Stimulated activated CD4-positive, alpha-beta T cell treated with anti-CD3 and anti-CD28 coated beads, Interleukin-4, amount 100 ng/mL, for 48 hours (primary cell): ENCODE measurements at regions not wholly inside any gene's neighbourhood (a gene's known extent, or its start where the extent isn't known, plus 50 kb on each side); places are given as distances from the start of the nearest gene placed in this dataset.

Experiments
- DNase-seq, 2 donors: peaks; one replicate each; pipeline ENCODE4 v3.0.0-alpha.2; 2020; ENCODE audit warnings: low read depth in 2 of 2

DNA sequence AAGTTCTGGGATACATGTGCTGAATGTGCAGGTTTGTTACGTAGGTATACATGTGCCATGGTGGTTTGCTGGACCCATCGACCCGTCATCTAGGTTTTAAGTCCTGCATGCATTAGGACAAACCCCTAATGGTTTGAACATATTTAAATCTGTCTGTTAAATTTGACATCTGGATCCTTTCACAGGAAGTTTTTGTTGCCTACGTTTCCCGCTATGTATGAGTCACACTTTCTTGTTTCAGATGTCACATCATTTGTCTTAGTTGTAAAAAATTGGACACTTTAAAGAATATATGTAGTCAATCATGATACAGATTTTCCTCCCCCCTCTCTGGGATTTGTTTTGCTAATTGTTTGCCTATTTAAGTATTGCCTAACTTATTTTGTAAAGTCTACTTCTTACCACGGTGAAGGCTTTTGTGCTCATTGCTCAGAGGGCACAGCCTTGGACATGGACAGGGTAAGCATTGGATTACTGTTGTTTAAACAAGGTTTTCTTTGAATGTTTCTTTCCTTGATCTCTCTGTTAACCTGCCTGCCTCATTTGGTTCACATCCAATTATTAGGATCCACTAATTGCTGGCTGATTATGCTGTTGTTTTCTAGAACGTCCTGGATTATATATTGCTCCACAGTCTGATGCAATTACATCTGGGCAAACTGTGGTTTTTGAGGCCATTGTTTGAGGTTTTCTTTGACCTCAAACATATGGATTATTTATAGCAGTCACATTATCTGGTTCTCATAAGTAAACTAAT, 1441.4 kb downstream of the AACS start:
- DNase-seq: no peak

DNA sequence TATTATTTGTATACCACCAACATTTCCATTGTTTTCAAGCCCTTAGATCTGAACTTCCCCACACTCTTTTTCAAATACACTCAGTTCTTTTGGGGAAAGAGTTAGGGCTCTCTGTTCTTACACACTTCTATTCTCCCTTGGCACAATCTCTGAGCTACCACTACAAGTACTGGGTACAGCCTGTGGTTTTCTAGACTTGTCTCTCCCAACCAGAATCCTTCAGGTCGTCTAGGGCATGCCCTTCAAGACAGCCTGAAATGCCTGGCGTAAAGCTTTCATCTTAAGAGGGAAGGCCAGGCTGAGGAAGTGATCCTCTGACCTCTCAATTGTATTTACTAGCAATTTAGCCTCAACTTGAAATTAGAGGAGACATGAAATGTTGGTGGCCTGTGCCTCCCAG, 1442.0 kb downstream of the AACS start:
- no peak for DNase-seq

- DNase-seq: no peak
These were observed 1444.3 kb downstream of the AACS start for GRCh38 chr12:126509572-126509971.

GRCh38 chr12:126510630-126511029, 1445.4 kb downstream of the AACS start:
- no peak for DNase-seq

GRCh38 chr12:126512916-126513913, 1448.0 kb downstream of the AACS start:
- DNase-seq: no peak

DNA sequence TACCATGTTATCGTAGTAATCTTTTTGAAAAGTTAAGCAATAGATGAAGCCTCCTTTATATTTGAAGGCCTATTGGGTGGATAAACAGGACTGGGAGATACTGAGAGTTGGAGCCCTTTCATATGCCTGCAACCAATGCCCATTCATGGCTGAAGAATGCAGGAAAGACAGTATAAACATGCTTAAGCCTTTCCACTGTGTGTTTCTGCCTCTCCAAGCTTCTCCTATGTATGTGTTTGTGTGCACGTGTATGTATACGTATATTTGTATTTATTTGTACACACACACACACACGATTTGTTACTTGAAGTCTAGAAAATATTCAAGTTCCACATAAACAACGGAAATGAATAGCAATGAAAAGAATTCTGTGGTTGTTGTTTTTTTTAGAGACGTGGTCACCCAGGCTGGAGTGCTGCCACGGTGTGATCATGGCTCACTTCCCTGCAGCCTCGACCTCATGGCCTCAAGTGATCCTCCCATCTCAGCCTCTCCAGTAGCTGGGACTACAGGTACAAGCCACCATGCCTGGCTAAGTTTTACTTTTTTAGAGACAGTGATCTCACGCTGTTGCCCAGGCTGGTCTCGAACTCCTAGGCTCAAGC, 1453.5 kb downstream of the AACS start:
- DNase-seq: no peak

DNA sequence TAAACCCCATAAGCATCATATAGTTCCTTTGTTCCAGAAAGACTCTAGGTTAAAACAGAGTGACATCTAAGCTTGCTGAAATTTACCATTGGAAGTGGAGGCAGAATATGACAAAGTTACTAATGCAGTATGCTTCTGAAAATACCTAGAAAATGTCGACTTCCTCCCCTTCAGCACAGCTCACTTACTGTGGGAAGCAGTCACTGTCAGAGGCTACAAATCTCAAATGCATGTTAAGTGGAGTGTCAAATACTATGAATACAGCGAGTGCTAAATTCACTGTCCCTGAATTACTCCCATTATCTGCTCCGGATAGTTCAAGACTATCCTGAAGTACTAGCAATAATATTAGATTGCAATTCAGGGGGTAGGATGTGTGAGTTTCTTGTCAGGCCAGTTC, 1454.6 kb downstream of the AACS start:
- no peak for DNase-seq

GRCh38 chr12:126523891-126524290, 1458.7 kb downstream of the AACS start:
- no peak for DNase-seq

DNA sequence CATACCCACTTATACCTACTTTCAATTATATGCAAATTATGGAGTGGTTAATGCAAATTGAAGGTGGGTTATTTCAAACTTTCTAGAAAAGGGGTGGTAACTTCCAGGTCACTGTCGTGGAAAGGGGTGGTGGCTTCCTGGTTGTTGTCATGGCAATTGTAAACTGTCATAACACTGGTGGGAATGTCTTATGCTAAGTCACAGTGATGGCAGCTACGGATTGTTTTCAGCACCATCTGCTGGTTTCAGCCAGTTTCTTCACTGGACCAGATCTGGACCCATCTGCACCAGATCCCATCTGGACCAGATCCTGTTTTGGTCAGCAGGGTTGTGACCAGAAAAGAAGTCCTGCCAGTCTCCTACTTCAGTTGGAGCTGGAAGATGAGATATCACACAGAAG, 1469.3 kb downstream of the AACS start:
- DNase-seq: no peak

- DNase-seq: no peak
These were observed 1469.7 kb downstream of the AACS start for GRCh38 chr12:126534942-126535341.

DNA sequence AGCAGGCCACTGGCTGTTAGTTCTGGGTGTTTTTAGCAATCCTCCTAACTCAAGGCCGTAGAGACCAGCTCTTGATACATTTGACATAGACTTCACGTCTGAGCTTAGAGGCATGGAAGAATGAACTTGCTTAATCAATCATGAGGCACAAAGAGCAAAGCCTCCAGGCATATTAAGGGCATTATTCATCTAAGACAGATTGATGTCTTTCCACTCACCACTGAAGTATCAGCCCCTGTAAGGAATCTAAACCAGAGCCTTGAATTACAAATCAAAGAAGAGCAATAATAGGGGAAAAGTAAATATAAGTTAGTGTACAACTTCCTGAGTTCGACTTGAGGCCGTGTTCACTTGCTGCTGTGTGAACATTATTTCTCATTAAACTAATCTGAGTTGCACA, 1470.7 kb downstream of the AACS start:
- DNase-seq: no peak

DNA sequence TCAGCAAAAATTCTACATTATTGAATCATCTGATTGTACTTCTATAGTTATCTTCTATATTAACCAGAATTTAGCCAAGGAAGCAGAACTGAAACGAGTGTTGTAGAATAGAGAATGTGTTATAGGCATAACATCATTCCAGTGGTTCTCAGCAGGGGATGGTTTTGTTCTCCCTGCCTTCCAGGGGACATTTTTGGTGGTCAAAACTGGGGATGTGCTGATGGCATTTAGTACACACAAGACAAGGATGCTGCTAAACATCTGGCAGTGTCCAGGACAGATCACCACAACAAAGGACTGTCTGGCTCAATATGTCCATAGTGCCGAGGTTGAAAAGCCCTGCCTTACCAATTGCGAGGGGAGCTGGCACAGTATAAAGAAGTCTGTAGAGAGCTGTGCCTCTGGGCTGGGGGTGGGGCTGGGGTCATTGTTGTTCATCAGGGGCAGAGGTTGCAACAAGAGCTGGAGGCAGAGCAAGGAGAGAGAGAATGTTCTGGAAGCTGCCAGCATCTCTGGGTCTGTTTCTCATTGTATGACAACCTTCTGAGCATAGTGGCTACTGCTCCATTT, 1472.8 kb downstream of the AACS start:
- DNase-seq: no peak

DNA sequence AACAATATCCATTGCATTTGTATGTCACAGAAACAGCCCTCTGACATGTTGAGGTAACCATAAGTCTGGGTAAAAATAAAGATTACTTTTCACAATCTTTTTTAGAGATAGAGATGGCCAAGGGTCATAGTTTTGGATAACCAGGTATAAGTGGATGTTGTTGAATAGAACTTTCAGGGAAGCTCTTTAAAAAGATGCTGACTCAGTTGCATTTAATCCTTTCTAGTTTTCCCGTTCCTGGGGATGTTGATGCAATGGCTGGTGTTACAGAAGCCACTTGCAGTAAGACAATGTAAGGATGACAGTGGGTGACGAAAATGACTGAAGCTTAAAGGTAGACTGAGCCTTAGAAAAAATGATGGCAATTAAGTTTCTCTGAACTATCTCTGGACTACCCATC, 1473.7 kb downstream of the AACS start:
- no peak for DNase-seq

- DNase-seq: no peak
These were observed 1480.2 kb downstream of the AACS start for GRCh38 chr12:126545411-126545810.

GRCh38 chr12:126547905-126548304, 1482.7 kb downstream of the AACS start:
- no peak for DNase-seq

DNA sequence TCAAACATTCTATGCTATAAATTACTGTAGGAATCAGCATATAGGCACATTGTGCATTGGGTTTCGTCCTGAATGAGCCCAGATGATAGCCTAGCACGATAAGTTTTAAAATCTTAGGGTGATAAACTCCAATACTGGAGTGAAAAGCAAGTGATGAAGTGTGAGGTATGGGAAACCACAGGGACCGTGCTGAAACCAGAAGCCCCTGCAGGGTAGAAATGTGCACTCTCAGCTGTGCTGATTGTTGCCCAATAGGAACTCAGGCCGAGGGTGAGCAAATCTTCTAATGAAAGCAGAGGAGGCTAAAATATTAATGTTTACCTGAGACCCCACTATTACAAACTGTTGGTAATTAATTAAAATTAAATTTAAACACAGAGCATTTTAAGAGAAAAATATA, 1486.6 kb downstream of the AACS start:
- no peak for DNase-seq

GRCh38 chr12:126554625-126555024, 1489.4 kb downstream of the AACS start:
- no peak for DNase-seq

DNA sequence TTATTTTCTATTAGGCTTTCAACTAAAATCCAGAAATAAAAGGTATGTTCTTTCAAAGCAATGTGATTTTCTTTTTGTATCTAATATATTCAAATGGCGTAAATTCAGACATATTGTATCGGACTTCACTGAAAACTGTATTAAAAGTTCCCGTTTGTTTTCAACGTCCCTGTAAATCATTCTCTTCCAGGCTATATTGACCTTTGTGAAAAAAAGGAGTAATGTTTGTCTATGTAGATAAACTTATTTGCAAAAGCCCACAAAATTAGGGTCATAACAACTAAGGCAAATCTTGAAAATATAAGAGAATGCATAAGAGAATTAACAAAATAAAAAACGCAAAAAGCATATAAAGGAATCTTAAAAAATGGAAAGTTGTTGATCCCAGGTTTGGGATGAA, 1492.4 kb downstream of the AACS start:
- DNase-seq: no peak

DNA sequence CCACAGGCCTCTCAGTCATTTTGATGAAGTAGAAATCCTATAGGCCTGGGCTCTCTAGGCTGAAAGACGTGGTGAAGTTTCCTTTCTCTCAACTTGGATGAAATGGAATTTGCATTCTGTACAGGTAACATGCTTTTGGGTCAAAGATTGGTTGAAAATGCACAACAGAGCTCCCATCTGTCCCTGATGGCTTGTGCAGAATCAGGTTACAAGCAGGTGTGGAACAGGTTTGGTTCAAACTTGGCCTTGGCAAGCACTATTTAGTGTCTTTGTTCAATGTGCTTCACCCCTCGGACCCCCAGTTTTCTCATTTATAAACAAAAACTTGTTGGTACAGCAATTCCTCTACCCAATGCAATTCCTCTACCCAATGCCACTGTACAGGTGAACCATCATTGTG, 1493.0 kb downstream of the AACS start:
- DNase-seq: no peak

DNA sequence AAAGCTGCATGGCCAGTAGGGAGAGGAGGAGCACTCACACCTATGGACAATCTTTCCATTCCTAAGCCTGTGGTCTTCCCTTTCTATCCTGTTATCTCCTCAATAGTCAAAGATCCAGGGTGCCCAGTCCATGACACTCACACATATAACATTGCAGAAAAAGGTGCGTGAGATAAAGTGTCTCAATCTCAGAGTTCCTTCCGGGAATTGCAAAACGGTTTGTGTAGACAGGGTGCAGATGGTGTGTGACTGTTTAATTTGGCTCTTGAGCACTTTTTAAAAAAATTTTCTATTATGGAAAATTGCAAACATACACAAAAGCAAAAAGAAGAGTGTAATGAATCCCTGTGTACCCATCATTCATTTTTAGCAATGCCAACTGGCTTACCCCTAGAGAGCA, 1493.6 kb downstream of the AACS start:
- no peak for DNase-seq

DNA sequence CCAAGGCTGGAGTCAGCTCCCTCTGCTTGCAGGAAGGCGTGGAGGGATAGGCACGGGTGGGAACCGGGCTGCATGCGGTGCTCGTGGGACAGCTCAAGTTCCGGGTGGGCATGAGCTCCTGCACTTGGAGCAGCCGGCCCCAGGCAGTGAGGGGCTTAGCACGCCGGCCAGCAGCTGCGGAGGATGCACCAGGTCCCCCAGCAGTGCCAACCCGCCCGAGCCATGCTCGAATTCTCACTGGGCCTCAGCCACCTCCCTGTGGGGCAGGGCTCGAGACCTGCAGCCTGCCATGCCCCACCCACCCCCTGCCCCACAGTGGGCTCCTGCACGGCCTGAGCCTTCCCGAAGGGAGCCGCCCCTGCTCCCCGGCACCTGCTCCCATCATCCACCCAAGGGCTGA, 1501.8 kb downstream of the AACS start:
- no peak for DNase-seq

DNA sequence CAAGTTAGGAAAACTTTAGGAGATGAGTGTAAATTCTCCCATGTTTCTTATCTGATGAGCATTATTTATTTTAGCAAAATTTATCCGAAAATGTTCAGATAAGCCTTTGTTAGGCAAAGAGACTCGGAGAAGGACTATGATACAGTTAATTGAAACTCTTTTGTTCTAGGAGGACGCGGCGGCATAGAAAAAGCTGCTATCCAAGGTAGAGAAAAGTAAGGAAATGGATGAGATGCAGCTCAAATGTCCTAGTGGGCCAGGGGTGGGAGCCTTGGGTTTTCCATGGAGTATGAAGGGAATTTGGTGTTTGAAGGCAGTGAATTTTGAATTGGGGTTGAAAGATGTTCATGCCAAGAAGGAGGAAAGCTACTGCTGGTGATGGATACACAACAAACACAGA, 1504.5 kb downstream of the AACS start:
- DNase-seq: no peak
